DOHH2 (cell line): ENCODE measurements at regions not wholly inside any gene's neighbourhood (a gene's known extent, or its start where the extent isn't known, plus 50 kb on each side); places are given as distances from the start of the nearest gene placed in this dataset.

Source experiments
- H3F3A ChIP-seq: fragments of 200-600 bp; sonication (generic), shearing (Covaris generic); 2 replicates; pipeline ENCODE4 v1.6.0; 2016; ENCODE audit warnings: antibody characterized with exemption, mild to moderate bottlenecking; ENCODE audit not compliant: control insufficient read depth, insufficient read depth
- H3K27ac ChIP-seq: fragments of 200-600 bp; sonication (generic); 2 replicates; pipeline ENCODE4 v1.5.1; 2014; ENCODE audit warnings: low read depth, mild to moderate bottlenecking, low read length, moderate library complexity
- H3K27me3 ChIP-seq: fragments of 200-600 bp; sonication (generic); 2 replicates; pipeline ENCODE4 v1.6.1; 2014; ENCODE audit warnings: mild to moderate bottlenecking, low read length, mixed read lengths; ENCODE audit not compliant: control insufficient read depth
- H3K36me3 ChIP-seq: fragments of 200-600 bp; sonication (generic); 2 replicates; pipeline ENCODE4 v1.6.1; 2014; ENCODE audit warnings: mild to moderate bottlenecking, low read length, moderate library complexity, mixed read lengths; ENCODE audit not compliant: control insufficient read depth
- H3K4me1 ChIP-seq: fragments of 200-600 bp; sonication (generic); 2 replicates; pipeline ENCODE4 v1.6.1; 2014; ENCODE audit warnings: mild to moderate bottlenecking, low read length, mixed read lengths; ENCODE audit not compliant: control insufficient read depth
- H3K4me2 ChIP-seq: fragments of 200-600 bp; sonication (generic); 2 replicates; pipeline ENCODE4 v1.6.0; 2014; ENCODE audit warnings: mild to moderate bottlenecking, low read length, moderate library complexity
- H3K4me3 ChIP-seq: fragments of 200-600 bp; sonication (generic); 2 replicates; pipeline ENCODE4 v1.5.1; 2014; ENCODE audit warnings: mild to moderate bottlenecking, low read length, mixed read lengths
- H3K79me2 ChIP-seq: fragments of 200-600 bp; sonication (generic); 2 replicates; pipeline ENCODE4 v1.6.1; 2014; ENCODE audit warnings: mild to moderate bottlenecking, low read length, mixed read lengths; ENCODE audit not compliant: control insufficient read depth
- H3K9me2 ChIP-seq: fragments of 200-600 bp; sonication (generic); replicated peaks from 2 replicates; pipeline ENCODE4 v1.6.1; 2014; ENCODE audit warnings: mild to moderate bottlenecking, low read length, mixed read lengths; ENCODE audit not compliant: control insufficient read depth
- H3K9me3 ChIP-seq: fragments of 200-600 bp; sonication (generic); 2 replicates; pipeline ENCODE4 v1.6.1; 2014; ENCODE audit warnings: antibody characterized with exemption, low read length, mixed read lengths; ENCODE audit not compliant: control insufficient read depth, insufficient read depth
- H4K20me1 ChIP-seq: fragments of 200-600 bp; sonication (generic); 2 replicates; pipeline ENCODE4 v1.6.0; 2014; ENCODE audit warnings: low read depth, mild to moderate bottlenecking, antibody characterized with exemption, low read length, moderate library complexity; ENCODE audit not compliant: control insufficient read depth, insufficient read depth
- CTCF ChIP-seq: fragments of 200-600 bp; sonication (generic); IDR thresholded peaks from one replicate; pipeline ENCODE4 v1.5.1; 2014; ENCODE audit warnings: antibody characterized with exemption, mild to moderate bottlenecking, low read depth, low read length; ENCODE audit not compliant: poor library complexity, severe bottlenecking
- EZH2phosphoT487 ChIP-seq: fragments of 200-600 bp; sonication (generic); IDR thresholded peaks from 2 replicates; pipeline ENCODE4 v1.6.1; 2017; ENCODE audit warnings: borderline replicate concordance, mild to moderate bottlenecking, antibody characterized with exemption, low read length, moderate library complexity, mixed read lengths

- no peak overlapping the region for H3K4me3 ChIP-seq
- no peak overlapping the region for H3K4me2 ChIP-seq
- H3K9me3 ChIP-seq, result no peaks in the 10 kb centered on the region
- no peaks in the 10 kb centered on the region for H3K9me2 ChIP-seq
- H3K4me1 ChIP-seq, result no peaks in the 10 kb centered on the region
- H3K27me3 ChIP-seq, result peaks cover 4% of the 10 kb centered on the region; the same call in 1 of the 2 replicates
- no peaks in the 10 kb centered on the region for H3F3A ChIP-seq
- H3K27ac ChIP-seq, result no peak overlapping the region
- no peak for TF ChIP-seq CTCF
- TF ChIP-seq EZH2phosphoT487, result no peak
- H4K20me1 ChIP-seq, result no peaks in the 10 kb centered on the region
- H3K36me3 ChIP-seq, result no peaks in the 10 kb centered on the region
- H3K79me2 ChIP-seq, result no peaks in the 10 kb centered on the region
Measured at GRCh38 chr10:63749915-63750314, 228.7 kb downstream of the REEP3 start.

- no peaks in the 10 kb centered on the region for H3K4me1 ChIP-seq
- TF ChIP-seq CTCF (no peak), EZH2phosphoT487 (no peak)
Measured at GRCh38 chr10:63751836-63752235, 230.6 kb downstream of the REEP3 start.

GRCh38 chr10:63752318-63752717, 231.1 kb downstream of the REEP3 start:
- no peaks in the 10 kb centered on the region for H3F3A ChIP-seq
- peaks cover 8% of the 10 kb centered on the region for H3K27me3 ChIP-seq
- H4K20me1 ChIP-seq, result no peaks in the 10 kb centered on the region
- no peaks in the 10 kb centered on the region for H3K79me2 ChIP-seq
- no peak overlapping the region for H3K27ac ChIP-seq
- no peaks in the 10 kb centered on the region for H3K36me3 ChIP-seq
- TF ChIP-seq CTCF (no peak), EZH2phosphoT487 (no peak)
- H3K9me2 ChIP-seq, result no peaks in the 10 kb centered on the region
- H3K4me1 ChIP-seq, result no peaks in the 10 kb centered on the region
- H3K4me3 ChIP-seq, result no peak overlapping the region
- no peak overlapping the region for H3K4me2 ChIP-seq
- no peaks in the 10 kb centered on the region for H3K9me3 ChIP-seq

More at GRCh38 chr10:63751836-63752235, 230.6 kb downstream of the REEP3 start:
- peaks cover 8% of the 10 kb centered on the region for H3K27me3 ChIP-seq
- H3K4me3 ChIP-seq, result no peak overlapping the region
- no peaks in the 10 kb centered on the region for H3K9me2 ChIP-seq
- no peak overlapping the region for H3K27ac ChIP-seq
- no peaks in the 10 kb centered on the region for H3F3A ChIP-seq
- no peak overlapping the region for H3K4me2 ChIP-seq
- H3K79me2 ChIP-seq, result no peaks in the 10 kb centered on the region
- H4K20me1 ChIP-seq, result no peaks in the 10 kb centered on the region
- no peaks in the 10 kb centered on the region for H3K9me3 ChIP-seq
- H3K36me3 ChIP-seq, result no peaks in the 10 kb centered on the region

- no peak for TF ChIP-seq EZH2phosphoT487
- no peak for TF ChIP-seq CTCF
- Histone ChIP-seq H3K27ac (no peak overlapping the region), H3K27me3 (peaks cover 11% of the 10 kb centered on the region), H3K79me2 (no peaks in the 10 kb centered on the region), H3K9me3 (no peaks in the 10 kb centered on the region), H3K4me2 (no peak overlapping the region), H3K9me2 (no peaks in the 10 kb centered on the region), H3K4me1 (no peaks in the 10 kb centered on the region), H3F3A (no peaks in the 10 kb centered on the region), H4K20me1 (no peaks in the 10 kb centered on the region), H3K4me3 (no peak overlapping the region), H3K36me3 (no peaks in the 10 kb centered on the region)
Measured at GRCh38 chr10:63753808-63754207, 232.6 kb downstream of the REEP3 start.
